ENCODE measurements at regions not wholly inside any gene's neighbourhood (a gene's known extent, or its start where the extent isn't known, plus 50 kb on each side); places are given as distances from the start of the nearest gene placed in this dataset.
A peak's percentile ranks its signal among the peaks of the same experiment; 100 is the strongest.

- 93% methylated on average over 4 of the region's 4 CpGs for WGBS
- H3K4me3 ChIP-seq, result no peak overlapping the region
- TF ChIP-seq EP300 (IDR thresholded peaks at IDR 0.05) (no peak), POLR2A (IDR thresholded peaks at IDR 0.05) (no peak), CTCF (IDR thresholded peaks at IDR 0.05) (no peak), POLR2AphosphoS5 (IDR thresholded peaks at IDR 0.05) (no peak)
Measured at GRCh38 chr2:240344904-240345303, 90.6 kb upstream of the GPC1 start.

GRCh38 chr2:240346015-240346752, 89.3 kb upstream of the GPC1 start:
- H3K9me3 ChIP-seq, result peaks cover 7% of the 10 kb centered on the region
- DNase-seq (ENCODE audit: low spot score in 2 of 2), result peak; percentile 49 to 60
- H3K27ac ChIP-seq, result no peak overlapping the region
- peaks cover 25% of the 10 kb centered on the region for H3K27me3 ChIP-seq
- H3K4me1 ChIP-seq, result no peaks in the 10 kb centered on the region
- 92% methylated on average over 11 of the region's 16 CpGs for WGBS
- H3K36me3 ChIP-seq, result no peaks in the 10 kb centered on the region
- TF ChIP-seq POLR2A (IDR thresholded peaks at IDR 0.05) (no peak), POLR2AphosphoS5 (IDR thresholded peaks at IDR 0.05) (no peak)
- no peak overlapping the region for H3K4me3 ChIP-seq

More at GRCh38 chr2:240344904-240345303, 90.6 kb upstream of the GPC1 start:
- H3K36me3 ChIP-seq, result no peaks in the 10 kb centered on the region
- no peak for DNase-seq (ENCODE audit: low spot score in 2 of 2)
- H3K9me3 ChIP-seq, result peaks cover 7% of the 10 kb centered on the region
- H3K27ac ChIP-seq, result no peak overlapping the region
- H3K27me3 ChIP-seq, result peaks cover 34% of the 10 kb centered on the region
- no peaks in the 10 kb centered on the region for H3K4me1 ChIP-seq

- DNase-seq (ENCODE audit: low spot score in 2 of 2), result peak; percentile 50 to 62
- 88% methylated on average over 17 of the region's 20 CpGs for WGBS
- no peak overlapping the region for H3K27ac ChIP-seq
Measured at GRCh38 chr2:240346753-240347372, 88.6 kb upstream of the GPC1 start.

GRCh38 chr2:240347373-240347940, 88.0 kb upstream of the GPC1 start:
- no peaks in the 10 kb centered on the region for H3K36me3 ChIP-seq
- H3K27ac ChIP-seq, result no peak overlapping the region
- 84% methylated on average over 8 of the region's 13 CpGs for WGBS
- no peak for DNase-seq (ENCODE audit: low spot score in 2 of 2)
- peaks cover 24% of the 10 kb centered on the region for H3K27me3 ChIP-seq
- H3K9me3 ChIP-seq, result peaks cover 7% of the 10 kb centered on the region
- H3K4me1 ChIP-seq, result no peaks in the 10 kb centered on the region
- no peak overlapping the region for H3K4me3 ChIP-seq
- TF ChIP-seq POLR2AphosphoS5 (IDR thresholded peaks at IDR 0.05) (no peak), CTCF (IDR thresholded peaks at IDR 0.05) (no peak), POLR2A (IDR thresholded peaks at IDR 0.05) (no peak), EP300 (IDR thresholded peaks at IDR 0.05) (no peak)

More at GRCh38 chr2:240346753-240347372, 88.6 kb upstream of the GPC1 start:
- Histone ChIP-seq H3K9me3 (peaks cover 7% of the 10 kb centered on the region), H3K4me3 (no peak overlapping the region), H3K27me3 (peaks cover 24% of the 10 kb centered on the region), H3K4me1 (no peaks in the 10 kb centered on the region), H3K36me3 (no peaks in the 10 kb centered on the region)
- TF ChIP-seq EP300 (IDR thresholded peaks at IDR 0.05), result no peak
- TF ChIP-seq POLR2A (IDR thresholded peaks at IDR 0.05), result no peak
- no peak for TF ChIP-seq POLR2AphosphoS5 (IDR thresholded peaks at IDR 0.05)
- no peak for TF ChIP-seq CTCF (IDR thresholded peaks at IDR 0.05)

- no peak for DNase-seq (ENCODE audit: low spot score in 2 of 2)
- H3K4me3 ChIP-seq, result no peak overlapping the region
- H3K27me3 ChIP-seq, result peaks cover 28% of the 10 kb centered on the region
- no peak overlapping the region for H3K27ac ChIP-seq
- no peaks in the 10 kb centered on the region for H3K4me1 ChIP-seq
- peaks cover 7% of the 10 kb centered on the region for H3K9me3 ChIP-seq
- H3K36me3 ChIP-seq, result no peaks in the 10 kb centered on the region
- 78% methylated on average over 8 of the region's 8 CpGs for WGBS
- no peak for TF ChIP-seq POLR2A (IDR thresholded peaks at IDR 0.05)
- no peak for TF ChIP-seq EP300 (IDR thresholded peaks at IDR 0.05)
- no peak for TF ChIP-seq POLR2AphosphoS5 (IDR thresholded peaks at IDR 0.05)
- no peak for TF ChIP-seq CTCF (IDR thresholded peaks at IDR 0.05)
Measured at GRCh38 chr2:240347949-240348500, 87.4 kb upstream of the GPC1 start.

Data from suprapubic skin (tissue), 4 donors.